ENCODE measurements at regions not wholly inside any gene's neighbourhood (a gene's known extent, or its start where the extent isn't known, plus 50 kb on each side); places are given as distances from the start of the nearest gene placed in this dataset.

- Histone ChIP-seq H3K79me1 (ENCODE audit: low read depth in 1 of 2, low read length in 2 of 2) (no peaks in the 10 kb centered on the region), H3K9me3 (ENCODE audit: control insufficient read depth, insufficient read depth, low read length) (peaks cover 14% of the 10 kb centered on the region), H3K18ac (ENCODE audit: low read depth, low read length) (no peak overlapping the region), H3K9ac (ENCODE audit: low read depth, low read length) (no peak overlapping the region), H3K4me1 (ENCODE audit: control insufficient read depth, insufficient read depth, low read length) (no peaks in the 10 kb centered on the region), H2AK9ac (replicated peaks; ENCODE audit: low read depth, low read length, poor library complexity) (no peak overlapping the region), H3K27me3 (ENCODE audit: control insufficient read depth, insufficient read depth, low read length) (no peaks in the 10 kb centered on the region), H3K4ac (ENCODE audit: low read depth, low read length) (no peak overlapping the region), H3K56ac (ENCODE audit: extremely low read depth, insufficient read depth, low read length) (no peak overlapping the region), H3K14ac (replicated peaks; ENCODE audit: low read depth, low read length) (no peak overlapping the region), H3K23ac (ENCODE audit: low read depth, low read length) (no peak overlapping the region), H2AFZ (replicated peaks; ENCODE audit: low read length, poor library complexity) (no peak overlapping the region), H4K8ac (ENCODE audit: low read depth in 2 of 2, low read length in 2 of 2) (no peak overlapping the region), H2BK5ac (ENCODE audit: low read depth, low read length, poor library complexity, severe bottlenecking) (no peak overlapping the region), H3K4me3 (ENCODE audit: insufficient read depth, low read depth, low read length) (no peak overlapping the region), H4K20me1 (ENCODE audit: insufficient read depth, low read length) (no peaks in the 10 kb centered on the region), H3K27ac (ENCODE audit: insufficient read depth, low read length) (no peak overlapping the region), H4K5ac (ENCODE audit: low read depth, low read length) (no peak overlapping the region), H2BK120ac (ENCODE audit: low read depth, low read length) (no peak overlapping the region), H2BK15ac (ENCODE audit: low read depth, low read length) (no peak overlapping the region), H3K9me1 (ENCODE audit: insufficient read depth, low read length) (no peaks in the 10 kb centered on the region), H2AK5ac (ENCODE audit: low read depth, low read length) (no peak overlapping the region), H3K36me3 (ENCODE audit: control insufficient read depth, insufficient read depth, low read length) (no peaks in the 10 kb centered on the region), H2BK20ac (ENCODE audit: low read depth, low read length) (no peak overlapping the region), H3K4me2 (ENCODE audit: low read depth, low read length) (no peak overlapping the region), H4K91ac (ENCODE audit: insufficient read depth, low read depth, low read length) (no peak overlapping the region)
- no peak for TF ChIP-seq NFE2L2 (IDR thresholded peaks at IDR 0.05; ENCODE audit: low read depth, low read length)
- TF ChIP-seq RAD21 (IDR thresholded peaks at IDR 0.05; ENCODE audit: low read length) = no peak
- no peak for TF ChIP-seq SMC3 (IDR thresholded peaks at IDR 0.05; ENCODE audit: low read depth, low read length)
- TF ChIP-seq CEBPB (IDR thresholded peaks at IDR 0.05; ENCODE audit: low read depth, low read length) = no peak
- TF ChIP-seq BHLHE40 (IDR thresholded peaks at IDR 0.05; ENCODE audit: low read depth, low read length) = no peak
- no peak for TF ChIP-seq CTCF (conservative IDR thresholded peaks at IDR 0.05; ENCODE audit: low read depth, low read length)
- no peak for TF ChIP-seq USF2 (IDR thresholded peaks at IDR 0.05; ENCODE audit: low read depth, low read length)
- TF ChIP-seq MAZ (IDR thresholded peaks at IDR 0.05; ENCODE audit: borderline replicate concordance, low read depth, low read length) = no peak
- no peak for TF ChIP-seq ELK1 (IDR thresholded peaks at IDR 0.05; ENCODE audit: borderline replicate concordance, low read depth, low read length)
- no peak for TF ChIP-seq RFX5 (IDR thresholded peaks at IDR 0.05; ENCODE audit: low read depth, low read length)
- no peak for TF ChIP-seq MAFK (IDR thresholded peaks at IDR 0.05; ENCODE audit: low read depth, low read length)
- TF ChIP-seq POLR2A (IDR thresholded peaks at IDR 0.05; ENCODE audit: low read depth, low read length) = no peak
- TF ChIP-seq RCOR1 (IDR thresholded peaks at IDR 0.05; ENCODE audit: insufficient replicate concordance, low read length) = no peak
- TF ChIP-seq CHD1 (IDR thresholded peaks at IDR 0.05; ENCODE audit: low read depth, low read length) = no peak
- no peak for TF ChIP-seq MXI1 (IDR thresholded peaks at IDR 0.05; ENCODE audit: borderline replicate concordance, low read depth, low read length)
- TF ChIP-seq FOS (IDR thresholded peaks at IDR 0.05; ENCODE audit: low read depth, low read length) = no peak
- no TSS peak for BruUV-seq (replicated peaks)
- ATAC-seq (ENCODE audit: low read depth) (no peak), DNase-seq (no peak)
- dilution Hi-C loops (cut with HindIII; ENCODE audit: low sequenced_read_pairs, unreplicated experiment) (no loop called here), intact Hi-C loops (cut with micrococcal nuclease) (no loop called here), in situ Hi-C loops (cut with MboI; ENCODE audit: low sequenced_read_pairs) (no loop called here)
- CTCF ChIA-PET = no interaction called here
- POLR2A ChIA-PET (ENCODE audit: unreplicated experiment) = no interaction called here
- no CpG with 5 or more reads among the region's 8 CpGs for WGBS, 2 experiments (ENCODE audit: extremely low coverage in 2 of 2, insufficient read length in 1 of 2)
Observed at GRCh38 chr3:18575573-18575972, 150.4 kb upstream of the SATB1 start.
